GM12878 (cell line): ENCODE measurements at regions not wholly inside any gene's neighbourhood (a gene's known extent, or its start where the extent isn't known, plus 50 kb on each side); places are given as distances from the start of the nearest gene placed in this dataset.

Experiments
- ATAC-seq: fragments of 200-7000 bp; cut with Tn5 transposase; 3 replicates; pipeline ENCODE4 v1.9.1; 2020; ENCODE audit warnings: mild to moderate bottlenecking, moderate library complexity
- BruUV-seq: library from RNA; stranded (reverse); fragments of 400-500 nt; replicated peaks from 2 replicates; lab custom pipeline; 2021; lab: Mats Ljungman, UMichigan
- CTCF ChIA-PET: fragments of 300-600 bp; sonication (Branson Sonifier 250); formaldehyde crosslinking; extraction: SDS; loops from one replicate; lab custom pipeline; 2021; ENCODE audit warnings: inconsistent platforms; lab: Yijun Ruan, JAX
- POLR2A ChIA-PET: fragments of 350-600 bp; formaldehyde crosslinking; extraction: SDS; loops from one replicate; lab custom pipeline; 2021; ENCODE audit warnings: inconsistent platforms; lab: Charles Lee
- RAD21 ChIA-PET: fragments of 300-600 bp; sonication (Branson Sonifier 250); formaldehyde crosslinking; loops from one replicate; lab custom pipeline; 2023; ENCODE audit warnings: antibody characterized with exemption; ENCODE audit not compliant: unreplicated experiment; lab: Charles Lee
- SMC1A ChIA-PET: fragments of 300-600 bp; sonication (Branson Sonifier 250); formaldehyde crosslinking; loops from one replicate; lab custom pipeline; 2023; ENCODE audit not compliant: unreplicated experiment, uncharacterized antibody; lab: Charles Lee
- DNase-seq: peaks from one replicate; pipeline ENCODE4 v3.0.0-alpha.2; 2011; ENCODE audit warnings: low read depth, low spot score
- FAIRE-seq: peaks from 3 replicates; lab custom pipeline; 2011; peaks lifted over from hg19 to GRCh38; lab: Jason Lieb, UNC
- H2AFZ ChIP-seq: 2 replicates; pipeline ENCODE4 v1.6.0; 2011; ENCODE audit warnings: low read depth, low read length, control low read depth; ENCODE audit not compliant: control insufficient read depth
- H3K27ac ChIP-seq: 2 replicates; pipeline ENCODE4 v1.5.1; 2011; ENCODE audit warnings: control low read depth; ENCODE audit not compliant: control insufficient read depth, insufficient read depth
- H3K27me3 ChIP-seq, 2 experiments: replicated peaks in 1 of 2; 2 replicates each; pipeline versions ENCODE4 v1.6.0 to v1.6.1; 2011; ENCODE audit warnings: low read length in 1 of 2; ENCODE audit not compliant: control insufficient read depth in 2 of 2, insufficient read depth in 2 of 2
- H3K36me3 ChIP-seq, 2 experiments: 2 replicates each; pipeline ENCODE4 v1.5.1; 2011; ENCODE audit warnings: low read length in 1 of 2; ENCODE audit not compliant: control insufficient read depth in 2 of 2, insufficient read depth in 2 of 2
- H3K4me1 ChIP-seq: 2 replicates; pipeline ENCODE4 v1.6.1; 2011; ENCODE audit warnings: mild to moderate bottlenecking, low read length, moderate library complexity, mixed read lengths; ENCODE audit not compliant: control insufficient read depth, insufficient read depth
- H3K4me2 ChIP-seq: 2 replicates; pipeline ENCODE4 v1.6.0; 2011; ENCODE audit warnings: control low read depth; ENCODE audit not compliant: control insufficient read depth, insufficient read depth
- H3K4me3 ChIP-seq: fragments of 200-600 bp; sonication (generic); 2 replicates; pipeline ENCODE4 v1.5.1; 2016
- H3K79me2 ChIP-seq: 2 replicates; pipeline ENCODE4 v1.6.0; 2011; ENCODE audit warnings: low read length; ENCODE audit not compliant: control insufficient read depth, insufficient read depth
- H3K9ac ChIP-seq: 2 replicates; pipeline ENCODE4 v1.8.0; 2011; ENCODE audit warnings: low read length, control low read depth, mixed read lengths; ENCODE audit not compliant: control insufficient read depth, insufficient read depth
- H3K9me3 ChIP-seq: replicated peaks from 3 replicates; pipeline ENCODE4 v1.5.1; 2011; ENCODE audit warnings: mild to moderate bottlenecking, low read length; ENCODE audit not compliant: control insufficient read depth, insufficient read depth
- H4K20me1 ChIP-seq: 2 replicates; pipeline ENCODE4 v1.6.0; 2011; ENCODE audit not compliant: control insufficient read depth, insufficient read depth
- CEBPB ChIP-seq, 2 experiments: fragments of 150-350 bp in 1 of 2; IDR thresholded peaks; 2 replicates each; pipeline ENCODE4 v1.6.1; 2012 to 2014; ENCODE audit warnings: low read depth in 2 of 2, low read length in 2 of 2, borderline replicate concordance in 1 of 2, inconsistent platforms in 1 of 2
- CREB1 ChIP-seq: IDR thresholded peaks from 2 replicates; pipeline ENCODE4 v1.6.1; 2012; ENCODE audit warnings: low read depth, mild to moderate bottlenecking, inconsistent platforms
- ETV6 ChIP-seq, 2 experiments: fragments of 450-650 bp in 1 of 2; IDR thresholded peaks in 1 of 2; conservative IDR thresholded peaks in 1 of 2; 2 replicates each; pipeline ENCODE4 v1.6.1; 2014; ENCODE audit warnings: antibody characterized with exemption in 1 of 2, borderline replicate concordance in 1 of 2, low read depth in 1 of 2, mild to moderate bottlenecking in 1 of 2, moderate library complexity in 1 of 2
- FOS ChIP-seq: IDR thresholded peaks from 3 replicates; pipeline ENCODE4 v1.6.1; 2011; ENCODE audit warnings: borderline replicate concordance; ENCODE audit not compliant: insufficient read length; ENCODE audit errors: extremely low read depth
- KDM1A ChIP-seq: fragments of 200-600 bp; sonication (generic); IDR thresholded peaks from 2 replicates; pipeline ENCODE4 v1.6.1; 2016; ENCODE audit warnings: borderline replicate concordance
- NR2F1 ChIP-seq: fragments of 450-650 bp; conservative IDR thresholded peaks from 2 replicates; pipeline ENCODE4 v1.6.1; 2017; ENCODE audit warnings: mild to moderate bottlenecking
- PAX5 ChIP-seq: IDR thresholded peaks from 2 replicates; pipeline ENCODE4 v1.6.1; 2011; ENCODE audit warnings: low read depth, low read length, borderline replicate concordance
- RELA ChIP-seq: fragments of 450-650 bp; IDR thresholded peaks from 2 replicates; pipeline ENCODE4 v1.8.0; 2014; ENCODE audit warnings: borderline replicate concordance; ENCODE audit not compliant: partially characterized antibody
- ZNF384 ChIP-seq: IDR thresholded peaks from 2 replicates; pipeline ENCODE4 v1.6.1; 2012; ENCODE audit warnings: low read depth, mild to moderate bottlenecking, low read length, improper control_type of control experiment, borderline replicate concordance
- WGBS: methylation state at CpG from one replicate; pipeline ENCODE4 v1.1.6; 2016; ENCODE audit warnings: low lambda C conversion rate; ENCODE audit not compliant: insufficient replicate concordance, insufficient coverage; ENCODE audit errors: missing lambda C conversion rate; 5-methylcytosine and 5-hydroxymethylcytosine counted together
- in situ Hi-C: fragments of 300-500 bp; cut with MboI; formaldehyde crosslinking; loops from 9 replicates; pipeline ENCODE4 v1.14.3; 2018; ENCODE audit warnings: mixed read lengths
- intact Hi-C: fragments of 100-400 bp; cut with micrococcal nuclease; formaldehyde crosslinking; loops from one replicate; pipeline ENCODE4 v1.14.2; 2022; ENCODE audit not compliant: unreplicated experiment
- TF ChIP-seq, protein P1 (sequence below): fragments of 450-650 bp; IDR thresholded peaks from 2 replicates; pipeline ENCODE4 v1.6.1; 2018; ENCODE audit warnings: mild to moderate bottlenecking, low read depth, moderate library complexity; ENCODE audit not compliant: partially characterized antibody
- TF ChIP-seq, protein P2 (sequence below): fragments of 450-650 bp; IDR thresholded peaks from 2 replicates; pipeline ENCODE4 v1.6.1; 2017; ENCODE audit warnings: mild to moderate bottlenecking, low read depth, inconsistent platforms; ENCODE audit not compliant: poor library complexity, severe bottlenecking
- TF ChIP-seq, protein P3 (sequence below): IDR thresholded peaks from 2 replicates; pipeline ENCODE4 v1.6.1; 2011; ENCODE audit warnings: borderline replicate concordance, low read depth, mild to moderate bottlenecking, moderate library complexity, low read length; ENCODE audit not compliant: insufficient read depth, poor library complexity, severe bottlenecking
- TF ChIP-seq, protein P4 (sequence below): fragments of 450-650 bp; conservative IDR thresholded peaks from 2 replicates; pipeline ENCODE4 v1.6.1; 2017; ENCODE audit warnings: mild to moderate bottlenecking, moderate library complexity

DNA sequence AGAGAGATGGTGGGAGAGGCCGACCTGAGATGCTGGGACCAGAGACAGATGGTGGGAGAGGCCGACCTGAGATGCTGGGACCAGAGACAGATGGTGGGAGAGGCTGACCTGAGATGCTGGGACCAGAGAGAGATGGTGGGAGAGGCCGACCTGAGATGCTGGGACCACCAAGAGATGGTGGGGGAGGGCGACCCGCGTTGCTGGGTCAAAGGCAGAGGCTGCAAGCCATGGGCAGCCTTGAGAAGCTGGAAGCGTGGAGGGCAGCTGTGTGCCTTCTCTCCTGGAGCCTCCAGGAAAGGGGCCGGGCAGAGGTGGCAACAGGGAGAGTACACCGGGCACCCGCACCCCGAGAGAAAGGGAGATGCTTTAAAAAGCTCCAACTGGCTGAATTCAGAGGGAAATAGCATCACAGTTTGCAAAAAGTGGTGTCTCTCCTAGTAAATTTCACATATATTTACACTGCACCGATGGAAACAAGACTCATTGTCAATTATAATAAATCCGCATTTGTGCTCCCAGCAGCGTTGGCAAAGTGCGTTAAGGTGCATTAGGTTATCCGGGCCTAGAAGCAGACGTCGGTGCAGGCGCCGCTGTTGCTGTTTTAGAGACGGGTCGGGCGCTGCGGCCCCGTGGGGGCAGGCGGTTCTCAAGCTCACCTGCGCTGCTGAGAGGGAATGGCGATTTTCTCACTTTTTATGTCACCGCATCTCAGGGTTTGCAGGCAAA is 132.4 kb downstream of the DLL1 start:
- DNase-seq (no peak), ATAC-seq (no peak), FAIRE-seq (no peak)
- H3K9ac ChIP-seq = no peak overlapping the region
- 74% methylated on average over 28 of the region's 29 CpGs for WGBS
- CTCF ChIA-PET = no interaction called here
- H3K4me1 ChIP-seq = no peaks in the 10 kb centered on the region
- no peaks in the 10 kb centered on the region for H3K79me2 ChIP-seq
- H3K27ac ChIP-seq = no peak overlapping the region
- no peak overlapping the region for H3K4me2 ChIP-seq
- SMC1A ChIA-PET = no interaction called here
- no TSS peak for BruUV-seq
- RAD21 ChIA-PET = no interaction called here
- intact Hi-C loops = no loop called here
- no peak overlapping the region for H2AFZ ChIP-seq
- no peaks in the 10 kb centered on the region for H3K27me3 ChIP-seq
- POLR2A ChIA-PET = no interaction called here
- in situ Hi-C loops = no loop called here
- no peaks in the 10 kb centered on the region; the same call in 2 of the 3 replicates for H3K9me3 ChIP-seq
- H3K36me3 ChIP-seq = no peaks in the 10 kb centered on the region
- H3K4me3 ChIP-seq = no peak overlapping the region
- H4K20me1 ChIP-seq = no peaks in the 10 kb centered on the region
- TF ChIP-seq, protein P1, sequence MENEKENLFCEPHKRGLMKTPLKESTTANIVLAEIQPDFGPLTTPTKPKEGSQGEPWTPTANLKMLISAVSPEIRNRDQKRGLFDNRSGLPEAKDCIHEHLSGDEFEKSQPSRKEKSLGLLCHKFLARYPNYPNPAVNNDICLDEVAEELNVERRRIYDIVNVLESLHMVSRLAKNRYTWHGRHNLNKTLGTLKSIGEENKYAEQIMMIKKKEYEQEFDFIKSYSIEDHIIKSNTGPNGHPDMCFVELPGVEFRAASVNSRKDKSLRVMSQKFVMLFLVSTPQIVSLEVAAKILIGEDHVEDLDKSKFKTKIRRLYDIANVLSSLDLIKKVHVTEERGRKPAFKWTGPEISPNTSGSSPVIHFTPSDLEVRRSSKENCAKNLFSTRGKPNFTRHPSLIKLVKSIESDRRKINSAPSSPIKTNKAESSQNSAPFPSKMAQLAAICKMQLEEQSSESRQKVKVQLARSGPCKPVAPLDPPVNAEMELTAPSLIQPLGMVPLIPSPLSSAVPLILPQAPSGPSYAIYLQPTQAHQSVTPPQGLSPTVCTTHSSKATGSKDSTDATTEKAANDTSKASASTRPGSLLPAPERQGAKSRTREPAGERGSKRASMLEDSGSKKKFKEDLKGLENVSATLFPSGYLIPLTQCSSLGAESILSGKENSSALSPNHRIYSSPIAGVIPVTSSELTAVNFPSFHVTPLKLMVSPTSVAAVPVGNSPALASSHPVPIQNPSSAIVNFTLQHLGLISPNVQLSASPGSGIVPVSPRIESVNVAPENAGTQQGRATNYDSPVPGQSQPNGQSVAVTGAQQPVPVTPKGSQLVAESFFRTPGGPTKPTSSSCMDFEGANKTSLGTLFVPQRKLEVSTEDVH = no peak
- TF ChIP-seq CEBPB (IDR thresholded peaks at IDR 0.05; ENCODE audit: borderline replicate concordance in 1 of 2, low read depth in 2 of 2, low read length in 2 of 2) (no peak), RELA (no peak), KDM1A (no peak), ETV6 (conservative IDR thresholded peaks at IDR 0.05 in 1 of 2, IDR thresholded peaks at IDR 0.05 in 1 of 2; ENCODE audit: borderline replicate concordance in 1 of 2, low read depth in 1 of 2) (no peak), CREB1 (no peak), PAX5 (no peak), ZNF384 (no peak), NR2F1 (no peak), FOS (no peak)
- TF ChIP-seq, protein P2, sequence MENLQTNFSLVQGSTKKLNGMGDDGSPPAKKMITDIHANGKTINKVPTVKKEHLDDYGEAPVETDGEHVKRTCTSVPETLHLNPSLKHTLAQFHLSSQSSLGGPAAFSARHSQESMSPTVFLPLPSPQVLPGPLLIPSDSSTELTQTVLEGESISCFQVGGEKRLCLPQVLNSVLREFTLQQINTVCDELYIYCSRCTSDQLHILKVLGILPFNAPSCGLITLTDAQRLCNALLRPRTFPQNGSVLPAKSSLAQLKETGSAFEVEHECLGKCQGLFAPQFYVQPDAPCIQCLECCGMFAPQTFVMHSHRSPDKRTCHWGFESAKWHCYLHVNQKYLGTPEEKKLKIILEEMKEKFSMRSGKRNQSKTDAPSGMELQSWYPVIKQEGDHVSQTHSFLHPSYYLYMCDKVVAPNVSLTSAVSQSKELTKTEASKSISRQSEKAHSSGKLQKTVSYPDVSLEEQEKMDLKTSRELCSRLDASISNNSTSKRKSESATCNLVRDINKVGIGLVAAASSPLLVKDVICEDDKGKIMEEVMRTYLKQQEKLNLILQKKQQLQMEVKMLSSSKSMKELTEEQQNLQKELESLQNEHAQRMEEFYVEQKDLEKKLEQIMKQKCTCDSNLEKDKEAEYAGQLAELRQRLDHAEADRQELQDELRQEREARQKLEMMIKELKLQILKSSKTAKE = no peak
- TF ChIP-seq, protein P3, sequence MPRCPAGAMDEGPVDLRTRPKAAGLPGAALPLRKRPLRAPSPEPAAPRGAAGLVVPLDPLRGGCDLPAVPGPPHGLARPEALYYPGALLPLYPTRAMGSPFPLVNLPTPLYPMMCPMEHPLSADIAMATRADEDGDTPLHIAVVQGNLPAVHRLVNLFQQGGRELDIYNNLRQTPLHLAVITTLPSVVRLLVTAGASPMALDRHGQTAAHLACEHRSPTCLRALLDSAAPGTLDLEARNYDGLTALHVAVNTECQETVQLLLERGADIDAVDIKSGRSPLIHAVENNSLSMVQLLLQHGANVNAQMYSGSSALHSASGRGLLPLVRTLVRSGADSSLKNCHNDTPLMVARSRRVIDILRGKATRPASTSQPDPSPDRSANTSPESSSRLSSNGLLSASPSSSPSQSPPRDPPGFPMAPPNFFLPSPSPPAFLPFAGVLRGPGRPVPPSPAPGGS = no peak
- TF ChIP-seq, protein P4, sequence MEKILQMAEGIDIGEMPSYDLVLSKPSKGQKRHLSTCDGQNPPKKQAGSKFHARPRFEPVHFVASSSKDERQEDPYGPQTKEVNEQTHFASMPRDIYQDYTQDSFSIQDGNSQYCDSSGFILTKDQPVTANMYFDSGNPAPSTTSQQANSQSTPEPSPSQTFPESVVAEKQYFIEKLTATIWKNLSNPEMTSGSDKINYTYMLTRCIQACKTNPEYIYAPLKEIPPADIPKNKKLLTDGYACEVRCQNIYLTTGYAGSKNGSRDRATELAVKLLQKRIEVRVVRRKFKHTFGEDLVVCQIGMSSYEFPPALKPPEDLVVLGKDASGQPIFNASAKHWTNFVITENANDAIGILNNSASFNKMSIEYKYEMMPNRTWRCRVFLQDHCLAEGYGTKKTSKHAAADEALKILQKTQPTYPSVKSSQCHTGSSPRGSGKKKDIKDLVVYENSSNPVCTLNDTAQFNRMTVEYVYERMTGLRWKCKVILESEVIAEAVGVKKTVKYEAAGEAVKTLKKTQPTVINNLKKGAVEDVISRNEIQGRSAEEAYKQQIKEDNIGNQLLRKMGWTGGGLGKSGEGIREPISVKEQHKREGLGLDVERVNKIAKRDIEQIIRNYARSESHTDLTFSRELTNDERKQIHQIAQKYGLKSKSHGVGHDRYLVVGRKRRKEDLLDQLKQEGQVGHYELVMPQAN = no peak
